RWPE2 (cell line): ENCODE measurements at regions not wholly inside any gene's neighbourhood (a gene's known extent, or its start where the extent isn't known, plus 50 kb on each side); places are given as distances from the start of the nearest gene placed in this dataset.
"Not testable (repeated sequence)": the region's sequence is repeated elsewhere in the genome, so short reads cannot be mapped to it uniquely, and the experiment has no call there.

ENCODE experiments used
- ATAC-seq: fragments of 200-7000 bp; cut with Tn5 transposase; 3 replicates; pipeline ENCODE4 v1.9.1; 2021; ENCODE audit warnings: low read depth
- DNase-seq: peaks from one replicate; pipeline ENCODE4 v3.0.0-alpha.2; 2020; ENCODE audit warnings: low spot score
- H3K27ac ChIP-seq: fragments of 450-650 bp; 2 replicates; pipeline ENCODE4 v1.5.1; 2017; ENCODE audit warnings: mild to moderate bottlenecking; ENCODE audit not compliant: poor library complexity, severe bottlenecking
- H3K27me3 ChIP-seq: fragments of 250-450 bp; sonication (Bioruptor Pico); 2 replicates; pipeline ENCODE4 v1.5.1; 2021; ENCODE audit warnings: mild to moderate bottlenecking, moderate library complexity; ENCODE audit not compliant: insufficient read depth, poor library complexity, severe bottlenecking
- H3K36me3 ChIP-seq: fragments of 250-450 bp; sonication (Bioruptor Pico); 2 replicates; pipeline ENCODE4 v1.5.1; 2020; ENCODE audit warnings: low read depth, mild to moderate bottlenecking, moderate library complexity
- H3K4me1 ChIP-seq: fragments of 250-450 bp; sonication (Bioruptor Pico); 2 replicates; pipeline ENCODE4 v1.5.1; 2021; ENCODE audit warnings: mild to moderate bottlenecking, moderate library complexity; ENCODE audit not compliant: insufficient read depth, poor library complexity, severe bottlenecking
- H3K4me3 ChIP-seq: fragments of 250-450 bp; sonication (Bioruptor Pico); 2 replicates; pipeline ENCODE4 v1.5.1; 2021; ENCODE audit warnings: mild to moderate bottlenecking, moderate library complexity; ENCODE audit not compliant: severe bottlenecking
- H3K9me3 ChIP-seq: fragments of 250-450 bp; sonication (Bioruptor Pico); 2 replicates; pipeline ENCODE4 v1.5.1; 2021; ENCODE audit warnings: mild to moderate bottlenecking, moderate library complexity; ENCODE audit not compliant: severe bottlenecking
- TF ChIP-seq, protein P1 (sequence below): fragments of 450-650 bp; IDR thresholded peaks from one replicate; pipeline ENCODE4 v1.5.1; 2017; ENCODE audit warnings: mild to moderate bottlenecking, moderate library complexity; ENCODE audit not compliant: poor library complexity, severe bottlenecking

- H3K27me3 ChIP-seq = no peaks in the 10 kb centered on the region
- DNase-seq (no peak), ATAC-seq (no peak)
- TF ChIP-seq, protein P1, sequence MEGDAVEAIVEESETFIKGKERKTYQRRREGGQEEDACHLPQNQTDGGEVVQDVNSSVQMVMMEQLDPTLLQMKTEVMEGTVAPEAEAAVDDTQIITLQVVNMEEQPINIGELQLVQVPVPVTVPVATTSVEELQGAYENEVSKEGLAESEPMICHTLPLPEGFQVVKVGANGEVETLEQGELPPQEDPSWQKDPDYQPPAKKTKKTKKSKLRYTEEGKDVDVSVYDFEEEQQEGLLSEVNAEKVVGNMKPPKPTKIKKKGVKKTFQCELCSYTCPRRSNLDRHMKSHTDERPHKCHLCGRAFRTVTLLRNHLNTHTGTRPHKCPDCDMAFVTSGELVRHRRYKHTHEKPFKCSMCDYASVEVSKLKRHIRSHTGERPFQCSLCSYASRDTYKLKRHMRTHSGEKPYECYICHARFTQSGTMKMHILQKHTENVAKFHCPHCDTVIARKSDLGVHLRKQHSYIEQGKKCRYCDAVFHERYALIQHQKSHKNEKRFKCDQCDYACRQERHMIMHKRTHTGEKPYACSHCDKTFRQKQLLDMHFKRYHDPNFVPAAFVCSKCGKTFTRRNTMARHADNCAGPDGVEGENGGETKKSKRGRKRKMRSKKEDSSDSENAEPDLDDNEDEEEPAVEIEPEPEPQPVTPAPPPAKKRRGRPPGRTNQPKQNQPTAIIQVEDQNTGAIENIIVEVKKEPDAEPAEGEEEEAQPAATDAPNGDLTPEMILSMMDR = no peak
- H3K4me1 ChIP-seq = no peaks in the 10 kb centered on the region
- H3K4me3 ChIP-seq = no peak overlapping the region
- no peak overlapping the region for H3K27ac ChIP-seq
- peaks cover 15% of the 10 kb centered on the region for H3K9me3 ChIP-seq
- no peaks in the 10 kb centered on the region for H3K36me3 ChIP-seq
Measured at GRCh38 chr3:177860184-177860583, 662.9 kb upstream of the TBL1XR1 start.

DNA sequence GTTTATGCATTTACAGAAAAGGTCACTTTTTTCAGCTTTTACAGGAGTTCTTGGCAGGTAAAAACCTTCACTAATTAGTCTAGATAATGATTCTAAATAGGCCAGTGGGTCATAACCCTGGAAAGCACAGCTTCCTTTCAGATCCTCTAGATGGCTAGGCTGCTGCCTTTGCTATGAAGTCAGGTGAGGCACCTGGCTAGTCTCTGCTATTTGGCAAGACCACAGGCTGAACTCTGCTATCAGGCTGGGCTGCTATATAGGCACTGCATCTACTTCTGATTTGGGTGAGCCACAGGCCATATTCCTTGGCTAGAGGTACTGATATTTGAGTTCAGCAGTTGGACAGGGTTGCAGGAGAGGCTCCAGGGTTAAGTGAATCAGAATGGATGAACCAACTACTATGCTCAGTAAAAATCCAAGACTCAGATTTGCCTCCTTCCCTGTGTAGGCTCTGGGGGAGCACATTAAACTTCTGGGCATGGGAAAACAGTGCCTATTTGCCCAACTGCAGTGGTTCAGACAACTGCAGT lies 665.7 kb upstream of the TBL1XR1 start:
- TF ChIP-seq, protein P1 = no peak

DNA sequence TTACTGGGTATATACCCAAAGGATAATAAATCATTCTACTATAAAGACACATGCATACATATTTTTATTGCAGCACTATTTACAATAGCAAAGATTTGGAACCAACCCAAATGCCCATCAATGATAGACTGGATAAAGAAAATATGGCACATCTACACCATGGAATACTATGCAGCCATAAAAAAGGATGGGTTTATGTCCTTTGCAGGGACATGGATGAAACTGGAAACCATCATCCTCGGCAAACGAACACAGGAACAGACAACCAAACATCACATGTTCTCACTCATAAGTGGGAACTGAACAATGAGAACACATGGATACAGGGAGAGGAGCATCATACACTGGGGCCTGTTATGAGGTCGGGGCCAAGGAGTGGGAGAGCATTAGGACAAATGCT lies 665.0 kb upstream of the KCNMB2 start:
- not testable (repeated sequence) for H3K27ac ChIP-seq, H3K36me3 ChIP-seq, H3K9me3 ChIP-seq, DNase-seq, H3K4me1 ChIP-seq, ATAC-seq, H3K4me3 ChIP-seq, H3K27me3 ChIP-seq

More for the DNA sequence above, 665.7 kb upstream of the TBL1XR1 start:
- H3K4me1 ChIP-seq = no peaks in the 10 kb centered on the region
- peaks cover 15% of the 10 kb centered on the region for H3K9me3 ChIP-seq
- DNase-seq (no peak), ATAC-seq (no peak)
- no peak overlapping the region for H3K27ac ChIP-seq
- no peaks in the 10 kb centered on the region for H3K36me3 ChIP-seq
- no peak overlapping the region for H3K4me3 ChIP-seq
- no peaks in the 10 kb centered on the region for H3K27me3 ChIP-seq

- no peaks in the 10 kb centered on the region for H3K9me3 ChIP-seq
- ATAC-seq (no peak), DNase-seq (no peak)
- no peaks in the 10 kb centered on the region for H3K36me3 ChIP-seq
- H3K4me3 ChIP-seq = no peak overlapping the region
- TF ChIP-seq, protein P1 = no peak
- H3K4me1 ChIP-seq = no peaks in the 10 kb centered on the region
- no peak overlapping the region for H3K27ac ChIP-seq
- H3K27me3 ChIP-seq = no peaks in the 10 kb centered on the region
Measured at GRCh38 chr3:177878192-177878591, 658.0 kb upstream of the KCNMB2 start.

DNA sequence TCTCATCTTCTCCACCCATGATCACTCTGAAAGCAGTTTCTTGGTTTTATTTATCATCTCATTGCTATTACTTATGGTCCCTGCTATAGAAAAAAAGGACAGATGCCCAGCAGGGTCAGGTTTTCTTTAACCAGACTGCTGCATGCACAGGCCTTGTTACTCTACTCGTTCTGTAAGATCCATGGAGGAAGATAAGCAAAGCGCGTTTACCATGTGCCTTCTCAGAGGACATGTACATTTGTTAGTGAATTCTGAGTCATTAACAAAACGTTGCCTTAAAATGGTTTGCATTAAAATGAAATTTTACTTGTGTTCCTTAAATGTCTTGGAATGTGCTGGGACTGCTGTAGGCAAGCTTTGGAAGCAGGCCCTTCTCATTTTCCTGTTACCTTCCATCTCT lies 657.3 kb upstream of the KCNMB2 start:
- Histone ChIP-seq H3K27ac (no peak overlapping the region), H3K27me3 (no peaks in the 10 kb centered on the region), H3K4me1 (no peaks in the 10 kb centered on the region)

More for the DNA sequence above, 657.3 kb upstream of the KCNMB2 start:
- H3K4me3 ChIP-seq = no peak overlapping the region
- ATAC-seq = no peak
- DNase-seq = no peak
- no peaks in the 10 kb centered on the region for H3K36me3 ChIP-seq
- H3K9me3 ChIP-seq = no peaks in the 10 kb centered on the region
- TF ChIP-seq, protein P1 = no peak
